NCI-H345 treated with DMSO at 0.1 percent for 48 hours (cell line): ENCODE measurements at regions not wholly inside any gene's neighbourhood (a gene's known extent, or its start where the extent isn't known, plus 50 kb on each side); places are given as distances from the start of the nearest gene placed in this dataset.
A peak's percentile ranks its signal among the peaks of the same experiment; 100 is the strongest.

ENCODE experiments used
- DNase-seq: peaks from one replicate; lab custom pipeline; 2025; ENCODE audit not compliant: unreplicated experiment; lab: John Stamatoyannopoulos, UW

DNA sequence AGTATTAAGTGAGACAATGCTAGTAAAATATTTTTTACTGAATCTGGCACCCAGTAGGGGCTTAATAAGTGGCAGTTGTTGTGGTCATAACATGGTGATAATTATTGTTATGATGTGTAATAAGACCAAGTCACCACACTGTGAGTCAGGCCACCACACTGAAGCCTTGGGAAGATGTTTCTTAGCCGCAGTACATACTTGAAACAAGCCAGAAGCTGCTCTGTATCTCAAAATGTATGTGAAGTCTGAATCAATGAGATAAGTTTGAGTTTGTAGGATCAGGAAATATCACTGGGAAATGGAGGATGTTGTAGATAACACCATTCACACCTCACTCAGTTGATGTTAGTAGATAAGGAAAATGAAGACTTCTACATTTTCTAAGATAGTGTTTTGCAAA lies 51.3 kb upstream of the PTPN3 start:
- DNase-seq, result no peak

DNA sequence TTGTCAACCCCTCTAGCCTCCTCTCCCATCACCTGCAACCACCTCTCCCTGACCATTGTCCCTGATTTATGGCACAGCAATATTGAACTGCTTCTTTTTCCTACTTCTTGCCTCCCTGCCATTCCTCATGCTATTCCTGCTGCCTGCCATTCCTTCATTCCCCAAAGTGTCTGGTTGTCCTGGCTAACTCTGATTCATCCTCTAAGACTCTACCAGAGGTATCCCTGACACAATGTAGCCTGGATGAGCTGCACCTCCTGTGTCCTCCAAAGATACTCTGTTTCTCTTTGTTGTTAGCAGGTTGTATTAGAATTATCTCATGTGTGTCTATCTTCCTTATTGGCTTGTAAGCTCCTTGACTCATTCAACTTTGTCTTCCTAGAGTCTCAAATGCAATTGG lies 53.5 kb upstream of the PTPN3 start:
- DNase-seq, result no peak

DNA sequence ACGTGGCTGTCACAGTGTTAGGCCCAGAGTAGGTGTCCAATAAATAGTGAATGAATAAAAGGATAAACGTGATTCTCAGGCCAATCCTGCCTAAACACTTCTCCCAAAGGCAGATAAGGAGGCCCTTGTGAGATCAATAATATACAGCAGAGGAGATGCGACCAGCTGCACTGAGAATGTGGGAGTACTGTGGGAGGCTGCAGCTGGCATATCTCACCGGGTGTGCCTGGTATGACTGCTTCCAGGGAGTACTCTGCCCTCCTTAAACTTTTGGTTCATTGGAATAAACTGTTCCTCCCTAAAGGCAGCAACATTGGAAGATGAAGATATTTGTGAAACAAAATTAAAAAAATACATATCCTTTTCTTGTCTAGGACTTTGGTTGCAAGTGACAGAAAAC lies 57.1 kb upstream of the PTPN3 start:
- no peak for DNase-seq

DNA sequence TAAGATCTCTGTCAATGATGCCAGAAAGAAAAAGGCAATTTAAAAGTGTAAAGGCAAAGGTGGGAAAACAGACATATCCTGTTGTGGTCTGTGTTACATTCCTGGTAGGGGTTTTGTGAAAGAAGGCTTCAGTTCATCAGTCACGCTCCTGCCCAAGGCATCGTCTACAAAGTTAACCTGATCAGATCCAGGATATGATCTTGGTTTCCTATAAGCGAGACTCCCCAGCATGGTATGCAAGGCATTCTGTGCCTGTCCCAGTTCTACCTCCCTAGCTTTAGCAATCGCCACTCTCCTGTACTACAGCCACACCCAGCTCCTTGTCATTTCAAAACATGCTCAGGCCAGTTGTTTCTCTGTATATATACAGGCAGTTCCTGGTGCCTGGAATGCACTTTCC lies 58.0 kb upstream of the PTPN3 start:
- DNase-seq, result no peak

DNA sequence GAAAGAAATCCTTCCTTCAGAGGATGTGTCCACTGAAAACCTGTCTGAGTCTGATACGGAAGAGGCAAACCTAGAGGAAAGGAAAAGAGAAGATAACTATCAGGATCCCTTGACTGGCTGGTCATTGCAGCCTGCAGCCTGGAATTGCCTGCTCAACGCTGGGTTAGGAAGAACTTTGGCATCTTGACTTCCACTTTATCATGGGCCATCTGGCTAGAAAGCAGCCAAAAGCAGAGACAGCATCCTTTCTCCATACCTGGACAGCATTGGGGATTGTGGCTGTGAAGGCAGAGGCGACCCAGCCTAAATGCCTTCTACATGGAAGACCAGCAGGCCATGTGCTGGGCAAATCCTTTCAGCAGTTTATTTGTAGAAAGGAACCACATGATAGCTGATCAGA lies 58.7 kb upstream of the PTPN3 start:
- DNase-seq, result no peak

GRCh38 chr9:109557481-109557880 lies 59.4 kb upstream of the PTPN3 start:
- DNase-seq, result no peak

DNA sequence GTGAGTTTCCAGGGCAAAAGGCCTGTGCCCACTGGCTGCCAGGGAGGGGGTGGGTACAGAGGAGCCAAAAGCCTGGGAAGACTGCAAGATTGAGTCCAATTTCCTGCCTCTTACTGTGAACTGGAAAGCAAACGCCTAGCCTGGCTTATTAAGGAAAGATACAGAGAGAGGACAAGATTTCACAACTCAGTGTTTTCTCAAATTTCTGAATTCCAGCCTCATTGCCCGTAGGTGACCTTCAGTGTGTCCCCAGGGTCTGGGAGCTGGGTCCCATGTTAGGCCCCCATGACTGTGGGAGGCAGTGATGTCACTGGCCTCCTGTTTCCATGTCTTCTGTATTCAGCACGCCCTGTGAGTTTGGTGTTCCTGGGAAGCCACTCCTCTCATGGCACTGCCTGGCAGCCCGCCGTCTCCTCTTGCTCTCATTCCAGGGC lies 60.6 kb upstream of the PTPN3 start:
- no peak for DNase-seq

DNA sequence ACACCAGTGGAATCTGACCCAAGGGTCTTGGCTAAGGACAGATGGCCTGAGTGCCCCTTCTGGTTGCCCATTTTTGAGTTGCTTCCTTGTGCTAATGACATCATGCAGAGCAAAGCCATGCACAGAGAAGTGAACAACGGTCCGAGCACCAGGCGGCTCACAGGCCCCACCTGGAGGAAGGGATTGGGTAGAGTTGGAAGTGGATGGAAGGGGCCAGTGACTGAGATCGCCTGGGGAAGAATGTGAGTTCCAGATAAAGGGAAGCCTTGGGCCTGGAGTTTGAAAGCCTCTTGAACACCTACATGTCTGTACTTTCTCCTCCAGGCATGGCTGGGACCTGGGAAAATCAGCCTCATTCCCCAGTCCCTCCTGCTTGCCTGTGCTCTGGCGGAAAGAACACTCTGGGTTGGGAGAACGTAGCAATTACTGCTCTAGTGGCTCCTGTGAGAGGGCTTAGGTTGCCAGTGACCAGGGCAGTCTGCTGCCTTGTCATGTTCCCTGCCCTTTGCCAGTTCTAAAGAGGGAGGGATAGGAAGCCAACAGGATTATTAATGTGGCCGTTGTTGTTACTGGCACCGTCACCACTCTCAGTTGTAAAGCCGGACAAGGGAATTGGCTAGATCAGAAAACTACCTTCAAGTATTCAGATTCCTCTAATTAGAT lies 62.5 kb upstream of the PTPN3 start:
- no peak for DNase-seq

- no peak for DNase-seq
Measured at GRCh38 chr9:109561137-109561536, 63.0 kb upstream of the PTPN3 start.

DNA sequence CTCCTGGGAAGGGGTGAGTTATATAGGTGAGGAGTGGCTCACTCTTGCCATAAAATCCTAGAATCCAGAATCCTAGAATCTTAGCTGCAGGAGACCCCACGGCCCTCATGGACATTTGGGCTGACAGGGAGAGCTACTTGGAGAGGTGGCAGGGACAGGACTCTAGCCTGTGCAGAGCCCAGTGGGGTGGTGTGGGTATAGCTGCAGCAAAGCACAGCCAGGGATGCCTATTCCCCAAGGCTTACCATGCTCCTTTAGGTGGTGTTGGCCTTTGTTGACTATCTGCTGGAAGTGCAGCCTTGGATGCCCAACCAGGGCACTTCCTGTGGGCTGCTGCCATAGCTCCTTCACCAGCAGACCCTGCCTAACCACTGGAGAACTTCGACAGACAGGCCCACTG lies 70.0 kb upstream of the PTPN3 start:
- no peak for DNase-seq

DNA sequence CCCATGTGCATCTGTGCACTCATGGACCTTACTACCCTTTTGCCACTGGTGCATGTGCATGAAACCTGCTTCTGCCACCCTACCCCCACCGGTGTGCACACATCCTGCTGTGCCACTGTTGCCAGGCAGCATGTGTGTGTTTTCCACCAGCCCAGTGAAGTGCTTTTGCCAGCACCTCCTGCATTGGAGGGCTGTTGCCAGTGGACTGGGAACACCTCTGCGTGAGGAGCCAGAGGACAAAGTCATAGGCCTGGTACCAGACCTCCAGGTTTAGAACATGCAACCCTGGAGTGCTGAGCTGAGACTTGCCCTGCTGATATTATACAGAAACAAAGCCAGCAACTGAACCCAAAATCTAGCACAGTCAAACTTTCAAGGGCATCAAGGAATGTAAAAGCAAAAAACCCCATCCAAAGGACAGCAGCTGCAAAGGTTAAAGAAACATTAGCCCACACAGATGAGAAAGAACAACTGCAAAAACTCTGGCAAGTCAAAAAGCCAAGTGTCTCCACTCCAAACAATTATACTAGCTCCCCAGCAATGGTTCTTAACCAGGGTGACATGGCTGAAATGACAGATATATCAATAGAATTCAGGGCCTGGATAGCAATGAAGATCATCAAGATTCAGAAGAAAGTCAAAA lies 70.6 kb upstream of the PTPN3 start:
- DNase-seq, result no peak

- DNase-seq, result peak; percentile 63
Measured at GRCh38 chr9:109574061-109574882, 76.2 kb upstream of the PTPN3 start.

DNA sequence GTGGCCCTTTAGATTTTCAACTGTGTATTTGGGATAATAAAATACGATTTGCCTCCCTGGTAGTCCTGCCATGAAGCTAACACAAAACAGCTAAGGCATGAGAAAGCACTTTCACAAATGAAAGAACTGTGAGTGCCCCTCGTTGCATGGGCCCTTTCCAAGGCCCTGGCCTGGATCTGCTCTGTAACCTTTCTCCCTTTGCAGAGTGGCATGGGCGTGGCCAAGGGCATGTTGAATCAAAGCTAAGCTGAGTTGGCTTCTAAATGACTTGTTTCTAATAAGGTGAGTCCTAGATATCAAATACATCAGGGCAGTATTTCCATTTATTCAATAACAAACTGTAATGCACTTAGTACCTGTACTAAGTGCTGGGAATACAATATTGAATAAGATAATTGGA lies 78.7 kb upstream of the PTPN3 start:
- no peak for DNase-seq

DNA sequence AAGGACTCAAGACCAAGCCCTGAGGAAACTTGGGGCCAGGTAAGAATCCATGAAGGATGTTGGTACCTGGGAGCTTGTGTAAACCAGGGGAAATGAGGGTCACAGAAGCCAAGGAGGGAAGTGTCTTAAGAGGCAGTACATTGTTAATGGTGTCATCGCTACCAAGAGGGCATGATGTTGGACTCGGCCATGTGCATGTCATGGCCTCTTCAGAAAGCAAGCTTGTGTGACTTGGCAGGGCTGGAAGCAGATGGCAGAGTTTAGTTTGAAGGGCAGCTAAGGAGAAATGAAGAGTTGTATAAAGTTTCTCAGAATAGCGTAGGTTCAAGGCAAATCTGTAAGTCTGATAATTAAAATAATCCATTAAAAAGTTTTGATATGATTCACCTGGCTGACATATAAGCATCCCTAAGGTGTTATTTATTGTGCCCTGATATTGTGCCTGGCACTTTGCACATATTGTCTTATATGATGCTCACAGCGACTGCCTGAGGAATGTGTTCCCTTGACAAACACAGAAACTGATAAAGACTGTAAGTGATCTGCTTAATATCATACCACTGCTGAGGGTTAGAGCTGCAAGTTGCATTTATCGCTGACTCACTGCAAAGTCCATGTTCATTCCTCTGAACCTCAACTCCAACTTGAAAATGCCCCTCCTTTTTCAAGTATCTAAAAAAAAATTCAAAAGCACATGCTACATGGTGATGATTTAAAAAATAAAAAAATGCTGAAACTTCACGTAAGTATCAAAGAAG lies 81.3 kb upstream of the PTPN3 start:
- no peak for DNase-seq

GRCh38 chr9:109582386-109582785 lies 84.3 kb upstream of the PTPN3 start:
- DNase-seq, result no peak

- no peak for DNase-seq
Measured at GRCh38 chr9:109584205-109584604, 86.1 kb upstream of the PTPN3 start.

GRCh38 chr9:109585796-109586195 lies 87.7 kb upstream of the PTPN3 start:
- no peak for DNase-seq

DNA sequence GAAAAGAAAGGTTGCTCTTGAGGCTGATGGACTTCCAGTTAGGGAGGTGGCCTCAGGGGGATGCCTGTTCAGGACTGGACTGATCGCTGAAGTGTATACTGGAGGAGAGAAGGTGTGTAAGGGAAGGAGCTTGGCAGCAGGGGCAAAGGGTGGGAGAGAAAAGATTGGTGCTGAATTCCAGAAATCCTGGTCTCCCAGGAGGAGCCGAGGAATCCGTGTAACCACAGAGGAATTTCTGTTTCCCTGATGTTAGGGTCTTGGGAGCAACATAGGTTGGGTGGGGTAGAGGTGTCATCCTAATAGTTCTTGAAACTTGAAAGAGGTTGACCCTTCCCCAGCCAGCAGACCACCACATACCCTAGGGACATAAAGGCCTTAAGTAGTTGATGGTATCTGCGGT lies 88.9 kb upstream of the PTPN3 start:
- no peak for DNase-seq

GRCh38 chr9:109588415-109588814 lies 90.3 kb upstream of the PTPN3 start:
- peak; percentile 80 for DNase-seq

GRCh38 chr9:109590966-109591365 lies 92.9 kb upstream of the PTPN3 start:
- DNase-seq, result no peak

DNA sequence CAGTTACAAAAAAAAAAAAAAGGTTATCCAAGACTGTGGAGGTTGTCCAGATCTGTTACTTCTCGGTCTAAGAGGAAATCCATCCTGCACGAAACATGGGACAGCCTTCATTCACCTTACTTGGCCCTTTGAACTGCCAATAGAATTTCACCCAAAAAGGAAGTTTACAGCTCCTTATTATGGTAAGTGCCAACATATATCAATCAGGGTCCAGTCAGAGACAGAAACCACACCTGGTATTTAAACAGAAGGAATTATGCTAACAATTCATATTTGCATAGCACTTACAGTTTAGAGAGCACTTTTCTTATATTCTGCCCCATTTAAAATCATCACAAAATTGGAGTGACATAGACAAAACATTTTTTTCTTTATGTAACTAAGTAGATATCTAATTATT lies 93.6 kb upstream of the PTPN3 start:
- DNase-seq, result no peak
